ENCODE measurements at regions not wholly inside any gene's neighbourhood (a gene's known extent, or its start where the extent isn't known, plus 50 kb on each side); places are given as distances from the start of the nearest gene placed in this dataset.
"Not testable (repeated sequence)": the region's sequence is repeated elsewhere in the genome, so short reads cannot be mapped to it uniquely, and the experiment has no call there.

GRCh38 chr5:90073026-90073570 lies 336.5 kb downstream of the CETN3 start:
- TF ChIP-seq CTCF, POLR2AphosphoS5 (IDR thresholded peaks at IDR 0.05): not testable (repeated sequence)
